ENCODE measurements at regions not wholly inside any gene's neighbourhood (a gene's known extent, or its start where the extent isn't known, plus 50 kb on each side); places are given as distances from the start of the nearest gene placed in this dataset.

DNA sequence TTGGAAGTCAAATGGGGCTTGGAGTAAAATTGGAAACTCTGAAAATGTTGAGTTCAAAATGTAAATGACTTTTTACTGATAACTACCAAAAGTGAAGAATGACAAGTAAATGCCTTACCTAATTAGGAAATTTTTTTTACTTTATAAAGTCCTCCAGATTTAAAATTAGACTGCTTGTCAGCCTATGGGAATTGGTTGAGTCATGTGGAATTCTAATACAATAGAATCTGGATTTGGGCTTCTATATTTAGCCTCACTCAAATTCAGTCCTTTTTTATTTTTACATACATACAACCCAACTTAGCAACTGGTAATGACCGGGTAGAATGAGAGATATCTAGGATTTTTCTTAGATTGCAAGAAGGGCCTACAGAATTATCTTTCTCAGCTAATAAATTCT lies 158.9 kb upstream of the CADPS start:
- TF ChIP-seq POLR2A (IDR thresholded peaks at IDR 0.05) (no peak), POLR2AphosphoS5 (IDR thresholded peaks at IDR 0.05) (no peak), EP300 (IDR thresholded peaks at IDR 0.05) (no peak)
- TF ChIP-seq, protein P1, sequence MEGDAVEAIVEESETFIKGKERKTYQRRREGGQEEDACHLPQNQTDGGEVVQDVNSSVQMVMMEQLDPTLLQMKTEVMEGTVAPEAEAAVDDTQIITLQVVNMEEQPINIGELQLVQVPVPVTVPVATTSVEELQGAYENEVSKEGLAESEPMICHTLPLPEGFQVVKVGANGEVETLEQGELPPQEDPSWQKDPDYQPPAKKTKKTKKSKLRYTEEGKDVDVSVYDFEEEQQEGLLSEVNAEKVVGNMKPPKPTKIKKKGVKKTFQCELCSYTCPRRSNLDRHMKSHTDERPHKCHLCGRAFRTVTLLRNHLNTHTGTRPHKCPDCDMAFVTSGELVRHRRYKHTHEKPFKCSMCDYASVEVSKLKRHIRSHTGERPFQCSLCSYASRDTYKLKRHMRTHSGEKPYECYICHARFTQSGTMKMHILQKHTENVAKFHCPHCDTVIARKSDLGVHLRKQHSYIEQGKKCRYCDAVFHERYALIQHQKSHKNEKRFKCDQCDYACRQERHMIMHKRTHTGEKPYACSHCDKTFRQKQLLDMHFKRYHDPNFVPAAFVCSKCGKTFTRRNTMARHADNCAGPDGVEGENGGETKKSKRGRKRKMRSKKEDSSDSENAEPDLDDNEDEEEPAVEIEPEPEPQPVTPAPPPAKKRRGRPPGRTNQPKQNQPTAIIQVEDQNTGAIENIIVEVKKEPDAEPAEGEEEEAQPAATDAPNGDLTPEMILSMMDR (IDR thresholded peaks at IDR 0.05): no peak

Data from sigmoid colon (tissue), 4 donors.